Endodermal cell (in vitro differentiated cells): ENCODE measurements at regions not wholly inside any gene's neighbourhood (a gene's known extent, or its start where the extent isn't known, plus 50 kb on each side); places are given as distances from the start of the nearest gene placed in this dataset.

Source experiments
- DNase-seq: peaks from one replicate; pipeline ENCODE4 v3.0.0-alpha.2; 2017
- H3K27ac ChIP-seq: 2 replicates; pipeline ENCODE4 v1.5.1; 2013; ENCODE audit warnings: mild to moderate bottlenecking, low read depth, low read length, moderate library complexity
- H3K27me3 ChIP-seq: 2 replicates; pipeline ENCODE4 v1.6.1; 2013; ENCODE audit warnings: mild to moderate bottlenecking, low read length, moderate library complexity; ENCODE audit not compliant: insufficient read depth, control insufficient read depth, poor library complexity, severe bottlenecking
- H3K36me3 ChIP-seq: 2 replicates; pipeline ENCODE4 v1.7.0; 2013; ENCODE audit warnings: mild to moderate bottlenecking, low read length, moderate library complexity; ENCODE audit not compliant: control insufficient read depth, insufficient read depth
- H3K4me1 ChIP-seq: one replicate; pipeline ENCODE4 v1.7.0; 2013; ENCODE audit warnings: low read length; ENCODE audit not compliant: control insufficient read depth, insufficient read depth
- H3K4me3 ChIP-seq: 2 replicates; pipeline ENCODE4 v1.5.1; 2013; ENCODE audit warnings: mild to moderate bottlenecking, low read length, moderate library complexity
- H3K9ac ChIP-seq: 2 replicates; pipeline ENCODE4 v1.6.1; 2013; ENCODE audit warnings: mild to moderate bottlenecking, low read length, moderate library complexity; ENCODE audit not compliant: poor library complexity, severe bottlenecking; ENCODE audit errors: extremely low read depth
- H3K9me3 ChIP-seq: 2 replicates; pipeline ENCODE4 v1.6.1; 2013; ENCODE audit warnings: mild to moderate bottlenecking, low read length, moderate library complexity; ENCODE audit not compliant: control insufficient read depth
- H3K27ac Mint-ChIP-seq: 2 replicates; pipeline ENCODE4 v1.8.0; 2020; ENCODE audit warnings: mixed read lengths
- H3K27me3 Mint-ChIP-seq: 2 replicates; pipeline ENCODE4 v1.8.0; 2021; ENCODE audit warnings: mild to moderate bottlenecking, mixed read lengths; ENCODE audit not compliant: insufficient read depth
- H3K36me3 Mint-ChIP-seq: 2 replicates; pipeline ENCODE4 v1.8.0; 2020; ENCODE audit warnings: low read depth, mixed read lengths
- H3K4me1 Mint-ChIP-seq: 2 replicates; pipeline ENCODE4 v1.8.0; 2020; ENCODE audit warnings: mixed read lengths
- H3K4me3 Mint-ChIP-seq: 2 replicates; pipeline ENCODE4 v1.8.0; 2020; ENCODE audit warnings: mild to moderate bottlenecking, moderate library complexity, mixed read lengths
- H3K9me3 Mint-ChIP-seq: 2 replicates; pipeline ENCODE4 v1.8.0; 2020; ENCODE audit warnings: mild to moderate bottlenecking, mixed read lengths
- CTCF ChIP-seq: fragments of 200-600 bp; sonication (generic); conservative IDR thresholded peaks from 2 replicates; pipeline ENCODE4 v1.5.0; 2021; ENCODE audit warnings: antibody characterized with exemption, mild to moderate bottlenecking
- WGBS, 2 experiments: methylation state at CpG; one replicate each; pipeline versions ENCODE4 v1.1.5 to v1.1.7; 2013; ENCODE audit warnings: missing lambda C conversion rate in 2 of 2, mixed read lengths in 1 of 2; ENCODE audit not compliant: insufficient coverage in 1 of 2, insufficient read length in 1 of 2; 5-methylcytosine and 5-hydroxymethylcytosine counted together

- Histone ChIP-seq H3K27me3 (no peaks in the 10 kb centered on the region), H3K9me3 (no peaks in the 10 kb centered on the region), H3K27ac (no peak overlapping the region), H3K9ac (no peak overlapping the region), H3K4me1 (no peaks in the 10 kb centered on the region), H3K36me3 (no peaks in the 10 kb centered on the region), H3K4me3 (no peak overlapping the region)
- no peak for DNase-seq
- no peaks in the 10 kb centered on the region for H3K27me3 Mint-ChIP-seq
- H3K27ac Mint-ChIP-seq: no peak overlapping the region
- no peaks in the 10 kb centered on the region for H3K36me3 Mint-ChIP-seq
- no peaks in the 10 kb centered on the region for H3K9me3 Mint-ChIP-seq
- 92 to 100% methylated on average over 4 of the region's 4 CpGs for WGBS, 2 experiments
- H3K4me1 Mint-ChIP-seq: peaks cover under 1% of the 10 kb centered on the region
- TF ChIP-seq CTCF: no peak
- H3K4me3 Mint-ChIP-seq: no peak overlapping the region
Observed at GRCh38 chr21:39110431-39110830, 72.8 kb downstream of the PSMG1 start.

GRCh38 chr21:39109596-39110210 lies 73.5 kb downstream of the PSMG1 start:
- Mint-ChIP-seq H3K4me3 (no peak overlapping the region), H3K4me1 (peaks cover 3% of the 10 kb centered on the region), H3K27me3 (no peaks in the 10 kb centered on the region), H3K36me3 (no peaks in the 10 kb centered on the region), H3K27ac (no peak overlapping the region), H3K9me3 (no peaks in the 10 kb centered on the region)
- DNase-seq: no peak
- H3K9ac ChIP-seq: no peak overlapping the region
- H3K27ac ChIP-seq: no peak overlapping the region
- 94 to 100% methylated on average over 6 to 9 of the region's 9 CpGs for WGBS, 2 experiments
- TF ChIP-seq CTCF: no peak
- H3K4me3 ChIP-seq: no peak overlapping the region
- H3K27me3 ChIP-seq: no peaks in the 10 kb centered on the region
- peaks cover 4% of the 10 kb centered on the region for H3K9me3 ChIP-seq
- H3K4me1 ChIP-seq: no peaks in the 10 kb centered on the region
- H3K36me3 ChIP-seq: no peaks in the 10 kb centered on the region

GRCh38 chr21:39109163-39109530 lies 74.1 kb downstream of the PSMG1 start:
- no peak overlapping the region for H3K4me3 ChIP-seq
- 82 to 89% methylated on average over 2 to 5 of the region's 6 CpGs for WGBS, 2 experiments
- Mint-ChIP-seq H3K9me3 (no peaks in the 10 kb centered on the region), H3K4me1 (peaks cover 3% of the 10 kb centered on the region), H3K4me3 (no peak overlapping the region), H3K36me3 (no peaks in the 10 kb centered on the region), H3K27ac (no peak overlapping the region), H3K27me3 (no peaks in the 10 kb centered on the region)
- H3K4me1 ChIP-seq: no peaks in the 10 kb centered on the region
- no peaks in the 10 kb centered on the region for H3K27me3 ChIP-seq
- H3K9me3 ChIP-seq: peaks cover 5% of the 10 kb centered on the region
- DNase-seq: no peak
- no peak for TF ChIP-seq CTCF
- no peaks in the 10 kb centered on the region for H3K36me3 ChIP-seq
- H3K9ac ChIP-seq: no peak overlapping the region
- no peak overlapping the region for H3K27ac ChIP-seq
